Osteocyte (in vitro differentiated cells): ENCODE measurements at regions not wholly inside any gene's neighbourhood (a gene's known extent, or its start where the extent isn't known, plus 50 kb on each side); places are given as distances from the start of the nearest gene placed in this dataset.

ENCODE experiments used
- DNase-seq: peaks from one replicate; pipeline ENCODE4 v3.0.0; 2021; ENCODE audit warnings: mixed read lengths; ENCODE audit not compliant: unreplicated experiment; ENCODE audit errors: extremely low spot score
- H3K27ac Mint-ChIP-seq: one replicate; pipeline ENCODE4 v1.8.0; 2021; ENCODE audit warnings: mild to moderate bottlenecking, mixed read lengths; ENCODE audit not compliant: unreplicated experiment
- H3K27me3 Mint-ChIP-seq: one replicate; pipeline ENCODE4 v1.8.0; 2021; ENCODE audit warnings: mixed read lengths; ENCODE audit not compliant: unreplicated experiment
- H3K36me3 Mint-ChIP-seq: one replicate; pipeline ENCODE4 v1.8.0; 2021; ENCODE audit warnings: mixed read lengths; ENCODE audit not compliant: unreplicated experiment
- H3K4me1 Mint-ChIP-seq: one replicate; pipeline ENCODE4 v1.8.0; 2021; ENCODE audit warnings: mixed read lengths; ENCODE audit not compliant: unreplicated experiment
- H3K4me3 Mint-ChIP-seq: one replicate; pipeline ENCODE4 v1.8.0; 2021; ENCODE audit warnings: mild to moderate bottlenecking, moderate library complexity, mixed read lengths; ENCODE audit not compliant: unreplicated experiment
- H3K9me3 Mint-ChIP-seq: one replicate; pipeline ENCODE4 v1.8.0; 2021; ENCODE audit warnings: mixed read lengths; ENCODE audit not compliant: unreplicated experiment
- TF ChIP-seq, protein P1 (sequence below): fragments of 200-600 bp; sonication (generic); IDR thresholded peaks from 2 replicates; pipeline ENCODE4 v1.5.0; 2021; ENCODE audit warnings: antibody characterized with exemption, mild to moderate bottlenecking, moderate library complexity

DNA sequence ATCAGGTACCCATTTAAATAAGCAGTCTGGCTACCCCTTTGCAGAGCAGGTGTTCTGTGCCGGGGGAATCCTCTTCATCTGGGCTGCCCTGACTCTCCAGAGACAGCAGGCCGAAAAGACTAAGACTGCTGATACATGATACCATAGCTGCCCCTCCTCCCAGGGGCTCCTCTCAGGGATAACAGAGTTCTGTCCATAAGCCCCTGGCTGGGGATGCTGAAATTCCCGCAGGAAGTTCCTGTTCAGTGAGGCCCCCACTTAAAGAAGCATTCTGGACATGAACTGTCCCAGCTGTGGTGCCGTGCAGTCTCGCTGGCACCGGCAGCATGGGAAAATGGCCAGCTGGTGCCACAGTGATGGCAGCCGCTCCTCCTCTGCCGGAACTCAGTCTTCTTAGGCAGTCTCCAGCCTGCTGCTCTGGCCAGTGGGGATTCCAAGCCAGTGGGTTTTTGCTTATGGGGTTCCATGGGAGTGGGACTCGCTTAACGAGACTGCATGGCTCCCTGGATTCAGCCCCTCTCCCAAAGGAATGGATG, 1026.2 kb downstream of the NAALADL2 start:
- DNase-seq = no peak
- H3K27ac Mint-ChIP-seq = no peak overlapping the region
- H3K4me1 Mint-ChIP-seq = peaks cover 6% of the 10 kb centered on the region

GRCh38 chr3:175879417-175879816, 1020.3 kb downstream of the NAALADL2 start:
- Mint-ChIP-seq H3K27ac (no peak overlapping the region), H3K36me3 (peaks cover 7% of the 10 kb centered on the region), H3K9me3 (peaks cover 11% of the 10 kb centered on the region), H3K4me3 (no peak overlapping the region), H3K4me1 (no peaks in the 10 kb centered on the region), H3K27me3 (no peaks in the 10 kb centered on the region)
- TF ChIP-seq, protein P1, sequence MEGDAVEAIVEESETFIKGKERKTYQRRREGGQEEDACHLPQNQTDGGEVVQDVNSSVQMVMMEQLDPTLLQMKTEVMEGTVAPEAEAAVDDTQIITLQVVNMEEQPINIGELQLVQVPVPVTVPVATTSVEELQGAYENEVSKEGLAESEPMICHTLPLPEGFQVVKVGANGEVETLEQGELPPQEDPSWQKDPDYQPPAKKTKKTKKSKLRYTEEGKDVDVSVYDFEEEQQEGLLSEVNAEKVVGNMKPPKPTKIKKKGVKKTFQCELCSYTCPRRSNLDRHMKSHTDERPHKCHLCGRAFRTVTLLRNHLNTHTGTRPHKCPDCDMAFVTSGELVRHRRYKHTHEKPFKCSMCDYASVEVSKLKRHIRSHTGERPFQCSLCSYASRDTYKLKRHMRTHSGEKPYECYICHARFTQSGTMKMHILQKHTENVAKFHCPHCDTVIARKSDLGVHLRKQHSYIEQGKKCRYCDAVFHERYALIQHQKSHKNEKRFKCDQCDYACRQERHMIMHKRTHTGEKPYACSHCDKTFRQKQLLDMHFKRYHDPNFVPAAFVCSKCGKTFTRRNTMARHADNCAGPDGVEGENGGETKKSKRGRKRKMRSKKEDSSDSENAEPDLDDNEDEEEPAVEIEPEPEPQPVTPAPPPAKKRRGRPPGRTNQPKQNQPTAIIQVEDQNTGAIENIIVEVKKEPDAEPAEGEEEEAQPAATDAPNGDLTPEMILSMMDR = no peak
- DNase-seq = no peak

More for the DNA sequence above, 1026.2 kb downstream of the NAALADL2 start:
- Mint-ChIP-seq H3K36me3 (peaks cover 7% of the 10 kb centered on the region), H3K9me3 (peaks cover 11% of the 10 kb centered on the region), H3K27me3 (no peaks in the 10 kb centered on the region), H3K4me3 (no peak overlapping the region)
- TF ChIP-seq, protein P1 = no peak

GRCh38 chr3:175869404-175869803, 1010.3 kb downstream of the NAALADL2 start:
- no peak for DNase-seq
- H3K4me3 Mint-ChIP-seq = no peak overlapping the region
- TF ChIP-seq, protein P1 = no peak

DNA sequence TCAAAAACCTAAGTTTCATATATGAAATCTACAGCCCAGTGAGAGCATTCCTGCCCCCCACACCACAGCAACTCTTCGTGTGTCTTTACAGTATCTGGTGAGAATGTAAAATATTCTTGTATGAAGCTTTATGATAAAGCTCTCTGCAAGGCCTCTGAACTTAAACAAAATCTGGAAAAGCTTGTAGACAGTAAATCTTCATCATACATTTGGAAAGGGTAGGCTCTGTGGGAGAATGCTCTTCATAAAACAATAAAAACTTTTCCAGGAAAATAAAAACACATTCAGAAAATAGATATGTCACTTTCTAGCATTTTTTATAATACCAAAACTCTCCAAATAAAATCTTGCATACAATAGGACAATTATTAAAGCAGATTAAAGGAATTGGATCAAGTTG, 1009.5 kb downstream of the NAALADL2 start:
- TF ChIP-seq, protein P1 = no peak
- Mint-ChIP-seq H3K4me1 (peaks cover 13% of the 10 kb centered on the region), H3K36me3 (peaks cover 2% of the 10 kb centered on the region), H3K27me3 (no peaks in the 10 kb centered on the region), H3K27ac (no peak overlapping the region), H3K9me3 (peaks cover 4% of the 10 kb centered on the region), H3K4me3 (no peak overlapping the region)
- DNase-seq = no peak

More at GRCh38 chr3:175869404-175869803, 1010.3 kb downstream of the NAALADL2 start:
- Mint-ChIP-seq H3K4me1 (peaks cover 13% of the 10 kb centered on the region), H3K27ac (no peak overlapping the region), H3K27me3 (no peaks in the 10 kb centered on the region), H3K36me3 (peaks cover 2% of the 10 kb centered on the region), H3K9me3 (peaks cover 4% of the 10 kb centered on the region)

DNA sequence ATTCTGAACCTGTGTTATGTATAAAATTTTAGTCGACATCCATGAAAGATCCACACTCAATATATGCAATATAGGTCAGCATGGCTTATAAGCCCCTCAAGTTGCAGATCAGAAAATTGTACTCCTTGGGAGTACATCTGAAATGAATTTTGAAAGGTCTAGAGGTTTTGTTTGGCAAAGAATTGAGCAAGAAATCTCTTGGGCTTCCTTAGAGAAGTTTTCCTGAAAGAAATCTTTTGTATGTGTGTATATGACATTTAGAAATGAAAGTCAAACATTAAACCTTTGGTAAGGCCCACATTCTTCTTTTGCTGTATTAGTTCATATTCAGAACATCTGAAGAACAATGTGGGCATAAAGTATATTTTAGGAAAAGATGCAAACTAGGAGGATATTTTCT, 1006.6 kb downstream of the NAALADL2 start:
- Mint-ChIP-seq H3K27ac (no peak overlapping the region), H3K27me3 (no peaks in the 10 kb centered on the region), H3K36me3 (no peaks in the 10 kb centered on the region), H3K4me1 (peaks cover 13% of the 10 kb centered on the region), H3K9me3 (no peaks in the 10 kb centered on the region), H3K4me3 (no peak overlapping the region)
- DNase-seq = no peak
- TF ChIP-seq, protein P1 = no peak
